ENCODE measurements at regions not wholly inside any gene's neighbourhood (a gene's known extent, or its start where the extent isn't known, plus 50 kb on each side); places are given as distances from the start of the nearest gene placed in this dataset.

GRCh38 chr13:55963934-55964333 lies 1176.8 kb upstream of the PRR20A start:
- no peak for TF ChIP-seq POLR2AphosphoS5 (IDR thresholded peaks at IDR 0.05)
- TF ChIP-seq POLR2A (IDR thresholded peaks at IDR 0.05): no peak
- TF ChIP-seq CTCF (IDR thresholded peaks at IDR 0.05 in 8 of 11, conservative IDR thresholded peaks at IDR 0.05 in 3 of 11): no peak

Measured in spleen (tissue), 7 donors.